ENCODE measurements at regions not wholly inside any gene's neighbourhood (a gene's known extent, or its start where the extent isn't known, plus 50 kb on each side); places are given as distances from the start of the nearest gene placed in this dataset.

DNA sequence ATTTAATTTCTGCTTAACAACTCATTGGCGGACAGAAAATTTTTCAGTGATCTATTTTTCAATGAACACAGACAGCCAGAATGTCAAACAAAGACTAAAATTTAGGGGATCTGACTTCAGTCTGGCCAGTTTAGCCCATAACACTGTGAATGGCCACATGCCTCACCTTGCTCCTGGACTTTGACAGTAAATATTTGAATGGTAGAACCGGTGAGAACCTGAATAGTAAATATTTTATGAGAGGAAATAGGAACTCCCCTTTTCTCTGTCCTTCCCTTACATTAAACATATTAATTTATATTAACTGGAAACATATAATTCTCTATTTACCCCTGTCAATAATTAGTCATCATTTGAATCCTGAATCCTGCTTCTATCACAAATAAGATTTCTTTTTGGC is 942.1 kb downstream of the KCNJ2 start:
- no peak for DNase-seq

GRCh38 chr17:71111934-71112333 is 942.6 kb downstream of the KCNJ2 start:
- DNase-seq: no peak

- DNase-seq: no peak
These were observed 944.0 kb downstream of the KCNJ2 start for GRCh38 chr17:71113347-71113746.

DNA sequence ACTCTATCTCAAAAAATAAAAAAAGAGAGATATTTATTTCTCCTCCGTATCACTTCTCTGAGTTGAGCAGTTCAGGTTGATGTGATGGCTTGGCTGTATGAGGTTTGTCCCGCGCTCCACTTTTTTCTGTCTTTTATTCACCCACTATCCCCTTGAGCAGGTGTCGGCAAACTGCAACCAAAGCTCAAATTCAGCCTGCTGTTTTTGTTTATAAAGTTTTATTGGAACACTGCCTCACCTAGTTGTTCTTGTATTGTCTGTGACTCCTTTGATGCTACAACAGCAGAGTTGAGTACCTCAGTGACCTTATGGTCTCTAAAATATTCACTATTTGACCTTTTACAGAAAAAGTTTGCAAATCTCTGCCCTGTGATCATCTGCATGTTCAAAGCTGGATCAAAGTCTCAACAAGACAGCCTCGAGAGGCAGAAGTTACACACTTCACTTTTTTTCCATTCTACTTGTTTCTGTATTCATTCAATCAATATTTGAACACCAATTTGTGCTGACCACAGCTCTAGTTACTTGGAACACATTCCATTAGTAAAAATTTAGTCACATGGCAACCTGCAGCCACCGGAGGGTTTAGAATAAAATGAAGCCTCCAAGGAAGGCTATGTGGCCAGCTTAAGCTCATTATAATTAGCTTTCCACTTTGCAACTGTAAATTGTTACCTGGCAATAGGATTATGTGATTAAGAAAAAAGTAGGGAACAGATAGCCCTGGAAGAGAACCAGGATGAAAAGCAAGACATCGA is 945.8 kb downstream of the KCNJ2 start:
- no peak for DNase-seq

DNA sequence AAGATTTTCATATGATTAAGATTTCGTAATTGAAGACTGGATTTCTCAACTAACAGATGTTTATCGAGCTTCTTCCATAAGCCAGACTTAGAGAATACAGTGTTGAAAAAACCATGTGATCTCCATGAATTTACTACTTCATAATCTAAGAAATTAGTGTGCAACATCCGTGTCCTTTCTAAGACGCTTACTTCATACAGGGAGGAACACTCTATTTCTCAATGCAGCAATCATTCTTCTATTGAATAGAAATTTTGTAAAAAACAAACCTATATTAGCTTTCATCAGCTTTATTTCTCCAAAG is 946.3 kb downstream of the KCNJ2 start:
- DNase-seq: no peak

GRCh38 chr17:71117466-71117865 is 948.1 kb downstream of the KCNJ2 start:
- no peak for DNase-seq

- peak; percentile 56 for DNase-seq
These were observed 948.7 kb downstream of the KCNJ2 start for GRCh38 chr17:71118039-71118438.

GRCh38 chr17:71127416-71127815 is 958.1 kb downstream of the KCNJ2 start:
- DNase-seq: no peak

- no peak for DNase-seq
These were observed 973.0 kb downstream of the KCNJ2 start for GRCh38 chr17:71142333-71142732.

DNA sequence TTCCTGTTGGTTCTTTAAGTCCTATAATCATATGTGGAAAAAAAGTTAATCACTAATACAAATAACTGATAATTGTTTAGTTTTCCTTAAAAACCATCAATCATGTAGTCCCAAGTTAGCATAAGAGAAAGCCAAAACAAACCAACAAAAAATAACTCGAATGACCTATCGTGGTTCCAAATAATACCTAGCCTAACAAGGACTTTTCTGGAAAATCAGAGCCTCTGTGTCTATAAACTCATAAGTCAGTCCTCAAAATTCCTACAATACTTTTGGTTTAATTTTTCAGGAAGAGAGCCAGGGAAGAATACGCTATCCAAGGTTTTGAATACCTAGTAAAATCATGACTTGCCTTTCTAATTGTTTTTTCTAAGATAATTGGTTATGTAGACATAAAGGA is 975.3 kb upstream of the SOX9 start:
- no peak for DNase-seq

GRCh38 chr17:71147906-71148305 is 972.9 kb upstream of the SOX9 start:
- no peak for DNase-seq

DNA sequence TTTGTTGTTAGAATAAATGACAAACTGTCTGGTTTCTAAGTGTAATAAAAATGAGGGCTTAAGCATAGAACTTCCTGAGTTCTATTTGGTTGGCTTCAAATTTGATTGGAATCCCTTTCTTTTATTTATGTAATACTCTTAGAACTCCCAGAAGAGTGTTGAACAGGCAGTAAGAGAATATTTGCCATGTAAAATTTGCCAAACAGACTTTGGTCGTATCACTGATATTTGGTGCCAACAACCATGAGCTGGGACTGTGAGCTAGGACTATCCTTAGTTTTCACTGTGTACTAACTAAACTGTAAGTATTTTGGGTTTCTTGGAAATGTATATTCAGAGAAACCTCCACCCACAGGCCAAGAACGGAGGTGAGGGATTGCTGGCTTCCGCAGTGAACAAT is 971.2 kb upstream of the SOX9 start:
- no peak for DNase-seq

DNA sequence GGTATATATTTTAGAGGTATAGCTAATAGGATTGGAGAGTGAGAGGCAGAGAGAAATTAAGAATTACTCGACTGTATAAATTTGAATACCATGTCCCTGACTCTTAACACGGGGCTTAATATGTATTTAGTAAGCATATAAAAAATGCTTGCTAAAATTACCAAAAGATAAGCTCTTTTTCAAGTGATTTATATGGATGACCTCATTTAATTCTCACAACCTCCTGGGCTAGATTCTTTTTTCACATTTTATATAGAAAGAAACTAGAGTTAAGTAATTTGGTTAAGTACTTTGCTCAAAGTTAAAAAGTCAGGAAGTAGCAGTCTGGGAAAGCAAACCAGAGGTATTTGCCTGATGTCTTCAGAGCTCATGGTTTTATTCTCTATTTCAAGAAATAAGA is 963.5 kb upstream of the SOX9 start:
- no peak for DNase-seq

DNA sequence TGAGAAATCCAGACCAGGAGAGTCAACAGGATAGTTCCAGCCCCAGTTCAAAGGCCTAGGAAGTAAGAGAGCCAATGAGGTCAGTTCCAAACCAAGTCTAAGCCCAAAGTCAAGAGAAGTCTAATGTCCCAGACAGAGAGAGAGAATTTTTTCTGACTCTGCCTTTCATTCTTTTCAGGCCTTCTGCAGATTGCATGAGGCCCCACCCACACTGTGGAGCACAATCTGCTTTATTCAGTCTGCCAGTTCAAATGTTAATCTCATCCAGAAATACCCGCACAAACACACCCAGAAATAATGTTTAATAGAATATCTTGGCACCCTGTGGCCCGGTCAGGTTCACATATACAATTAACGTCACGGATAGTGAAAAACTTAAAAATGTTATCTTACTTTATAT is 962.4 kb upstream of the SOX9 start:
- no peak for DNase-seq

GRCh38 chr17:71163121-71163812 is 957.6 kb upstream of the SOX9 start:
- peak; percentile 100 for DNase-seq

GRCh38 chr17:71163813-71164122 is 957.1 kb upstream of the SOX9 start:
- no peak for DNase-seq

GRCh38 chr17:71164561-71164960 is 956.3 kb upstream of the SOX9 start:
- DNase-seq: no peak

- no peak for DNase-seq
These were observed 954.5 kb upstream of the SOX9 start for GRCh38 chr17:71166311-71166710.

DNA sequence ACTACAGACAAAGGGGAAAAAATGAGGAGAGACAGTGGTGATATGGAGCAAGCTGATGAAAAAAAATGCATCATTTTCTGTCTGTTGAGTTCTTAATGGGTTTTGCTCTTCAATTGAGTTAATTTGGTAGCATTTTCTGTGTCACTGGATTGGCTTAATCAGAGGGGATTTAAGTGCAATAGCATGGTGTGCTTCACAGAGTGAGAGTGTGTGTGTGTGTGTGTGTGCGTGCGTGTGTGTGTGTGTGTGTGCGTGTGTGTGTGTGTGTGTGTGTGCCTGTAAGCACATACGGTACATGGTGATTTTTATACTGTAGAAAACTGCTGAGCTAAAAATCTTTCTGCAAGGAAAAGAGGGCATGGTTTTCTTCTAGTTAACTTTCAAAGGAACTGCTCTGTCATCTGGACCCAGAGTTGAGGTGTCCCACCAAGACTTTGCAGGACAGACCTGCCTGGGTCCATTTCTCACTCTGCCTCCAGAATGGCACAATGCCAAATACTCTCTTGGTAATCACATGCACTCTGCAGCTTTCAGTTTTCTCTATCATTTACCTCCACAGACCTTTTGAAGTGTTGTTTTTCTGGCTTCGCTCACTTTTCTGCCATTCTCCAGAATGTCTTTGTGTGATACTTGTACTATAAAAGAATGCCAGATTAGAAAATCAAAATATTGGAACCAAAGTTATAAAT is 952.6 kb upstream of the SOX9 start:
- no peak for DNase-seq

DNA sequence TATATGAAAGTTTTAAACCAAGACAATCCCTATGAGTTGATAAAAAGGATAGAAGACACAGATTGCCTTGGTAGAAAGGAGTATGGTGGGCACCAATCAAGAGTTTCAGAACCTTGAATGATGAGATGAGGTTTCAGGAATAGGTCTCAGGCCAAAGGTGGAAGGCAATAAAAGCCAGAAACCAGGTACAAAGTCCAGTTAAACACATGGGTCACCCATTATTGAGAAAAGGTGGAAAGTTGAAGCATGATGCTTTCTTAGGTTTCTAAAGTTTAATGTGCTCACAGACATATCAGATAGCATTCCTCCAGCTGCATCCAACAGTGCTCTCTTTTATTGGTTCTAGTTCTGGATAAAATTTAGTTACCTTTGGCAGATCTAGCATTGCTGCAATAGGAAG is 950.8 kb upstream of the SOX9 start:
- DNase-seq: no peak

- no peak for DNase-seq
These were observed 949.5 kb upstream of the SOX9 start for GRCh38 chr17:71171270-71171669.

- DNase-seq: no peak
These were observed 946.8 kb upstream of the SOX9 start for GRCh38 chr17:71173991-71174390.

DNA sequence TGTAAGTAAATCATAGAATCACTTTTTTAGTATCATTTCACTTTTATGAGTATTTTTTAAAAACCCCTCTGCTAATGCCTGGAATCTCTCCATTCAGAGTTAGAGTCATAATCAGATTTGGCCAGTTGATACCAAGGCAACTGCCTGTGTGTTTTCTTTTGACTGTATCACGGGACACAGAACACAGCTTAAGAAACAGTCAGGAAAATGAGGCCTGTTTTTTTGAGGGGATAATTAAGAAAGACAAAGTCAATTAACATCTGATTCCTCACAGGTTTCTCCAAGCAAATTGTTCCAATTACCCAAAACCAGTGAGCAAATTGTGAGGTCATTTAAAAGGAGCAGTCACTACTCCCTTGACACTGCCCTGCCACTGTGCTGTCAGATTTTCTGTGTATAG is 944.5 kb upstream of the SOX9 start:
- DNase-seq: no peak

GRCh38 chr17:71176928-71177443 is 943.8 kb upstream of the SOX9 start:
- DNase-seq: no peak
